Skeletal muscle satellite cell (primary cell): ENCODE measurements at regions not wholly inside any gene's neighbourhood (a gene's known extent, or its start where the extent isn't known, plus 50 kb on each side); places are given as distances from the start of the nearest gene placed in this dataset.

Experiments used
- H3K27me3 ChIP-seq: 2 replicates; pipeline ENCODE4 v1.7.0; 2013; ENCODE audit warnings: low read length; ENCODE audit not compliant: control insufficient read depth, insufficient read depth
- H3K36me3 ChIP-seq: 2 replicates; pipeline ENCODE4 v1.7.0; 2013; ENCODE audit warnings: mild to moderate bottlenecking, control low read depth, low read length; ENCODE audit not compliant: insufficient read depth
- H3K4me1 ChIP-seq: 2 replicates; pipeline ENCODE4 v1.7.0; 2013; ENCODE audit warnings: low read length; ENCODE audit not compliant: control insufficient read depth, insufficient read depth
- H3K4me2 ChIP-seq: 2 replicates; pipeline ENCODE4 v1.7.0; 2013; ENCODE audit warnings: mild to moderate bottlenecking, low read length
- H3K4me3 ChIP-seq: 2 replicates; pipeline ENCODE4 v1.7.0; 2013; ENCODE audit warnings: low read length
- H3K9ac ChIP-seq: 2 replicates; pipeline ENCODE4 v1.7.0; 2013; ENCODE audit warnings: mild to moderate bottlenecking, low read depth, low read length, moderate library complexity
- H3K9me3 ChIP-seq: replicated peaks from 2 replicates; pipeline ENCODE4 v1.7.0; 2013; ENCODE audit warnings: mild to moderate bottlenecking, control low read depth, low read length

DNA sequence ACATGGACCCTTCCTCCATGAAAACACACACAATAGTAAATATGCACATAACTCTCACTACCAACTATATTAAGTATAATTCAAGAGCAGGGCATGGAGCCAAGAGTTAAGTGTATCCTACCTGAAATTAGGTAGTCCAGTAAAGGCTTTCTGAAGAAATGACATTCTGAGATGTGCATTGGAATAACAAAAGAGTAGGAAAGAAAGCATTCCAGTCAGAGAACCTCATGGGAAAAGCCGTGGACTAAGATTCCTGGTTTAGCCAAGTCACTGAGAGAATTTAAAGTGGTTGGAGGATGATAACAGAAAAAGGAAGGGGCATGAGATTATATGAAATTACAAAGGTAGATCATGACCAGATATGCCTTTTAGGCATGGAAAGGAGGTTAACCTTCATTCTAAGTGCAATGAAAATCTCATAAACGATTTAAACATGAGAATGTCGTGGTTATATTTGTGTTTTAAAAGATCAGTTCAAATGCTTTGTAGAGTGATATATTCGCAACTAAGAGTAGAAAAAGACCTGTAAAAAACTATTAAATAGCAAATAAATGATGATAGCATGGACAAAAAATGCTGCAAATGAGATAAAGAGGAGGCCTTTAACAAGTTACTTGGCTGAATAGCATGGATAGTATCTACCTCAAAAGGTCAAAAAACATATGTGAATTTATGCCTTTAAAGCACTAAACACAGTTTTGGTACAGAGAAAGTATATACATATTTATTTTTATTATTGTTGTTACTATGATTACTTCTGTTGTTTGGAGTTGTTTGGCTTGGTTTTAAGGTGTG lies 767.4 kb upstream of the GHITM start:
- Histone ChIP-seq H3K4me3 (no peak overlapping the region), H3K36me3 (no peaks in the 10 kb centered on the region), H3K4me2 (no peak overlapping the region), H3K27me3 (no peaks in the 10 kb centered on the region), H3K9ac (no peak overlapping the region), H3K4me1 (no peaks in the 10 kb centered on the region), H3K9me3 (peaks cover 4% of the 10 kb centered on the region)

DNA sequence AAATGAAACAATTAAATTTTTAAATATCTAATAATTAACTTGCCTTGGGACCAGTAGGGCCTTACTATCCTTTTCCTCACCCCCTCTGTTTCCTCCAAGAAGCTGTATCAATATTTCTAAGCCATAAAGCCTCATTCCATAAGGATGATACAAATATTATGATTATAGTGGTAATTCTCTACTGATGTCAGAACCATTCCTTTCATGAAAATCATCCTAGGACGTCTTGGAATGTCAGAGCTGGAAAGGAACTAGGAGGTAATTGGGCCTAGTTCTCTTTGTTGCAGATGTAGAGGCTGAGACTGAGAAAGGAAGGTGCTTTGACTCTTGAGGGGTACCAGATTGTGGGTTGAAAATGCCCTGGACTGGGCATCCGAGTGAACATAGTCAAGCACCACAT lies 766.7 kb upstream of the GHITM start:
- Histone ChIP-seq H3K4me3 (no peak overlapping the region), H3K4me1 (no peaks in the 10 kb centered on the region), H3K9ac (no peak overlapping the region), H3K4me2 (no peak overlapping the region), H3K36me3 (no peaks in the 10 kb centered on the region), H3K27me3 (no peaks in the 10 kb centered on the region), H3K9me3 (no peaks in the 10 kb centered on the region)

DNA sequence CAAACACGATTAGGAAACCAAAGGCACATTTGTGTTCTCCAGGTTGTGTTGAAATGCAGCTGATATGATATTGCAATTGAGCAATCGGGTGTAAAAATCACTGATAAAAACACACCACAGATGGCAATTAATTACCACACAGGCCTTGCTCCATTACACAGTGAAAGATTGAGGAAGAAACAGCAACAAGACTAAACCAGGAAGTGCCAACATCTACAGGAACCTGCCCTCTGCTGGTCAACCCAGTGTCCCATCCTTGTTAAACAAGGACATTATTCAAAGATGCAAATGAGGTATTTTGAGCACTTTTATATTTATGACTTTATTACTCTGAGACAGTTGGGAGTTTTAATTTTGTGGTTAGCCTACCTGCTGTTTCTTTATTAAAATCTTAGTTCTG lies 765.6 kb upstream of the GHITM start:
- Histone ChIP-seq H3K4me2 (no peak overlapping the region), H3K9ac (no peak overlapping the region), H3K27me3 (no peaks in the 10 kb centered on the region), H3K36me3 (no peaks in the 10 kb centered on the region), H3K4me3 (no peak overlapping the region), H3K9me3 (peaks cover 6% of the 10 kb centered on the region), H3K4me1 (no peaks in the 10 kb centered on the region)

GRCh38 chr10:83374741-83375140 lies 764.6 kb upstream of the GHITM start:
- no peaks in the 10 kb centered on the region for H3K4me1 ChIP-seq
- H3K36me3 ChIP-seq, result no peaks in the 10 kb centered on the region
- no peaks in the 10 kb centered on the region for H3K27me3 ChIP-seq
- no peak overlapping the region for H3K4me2 ChIP-seq
- peaks cover 6% of the 10 kb centered on the region for H3K9me3 ChIP-seq
- no peak overlapping the region for H3K4me3 ChIP-seq
- H3K9ac ChIP-seq, result no peak overlapping the region

GRCh38 chr10:83375274-83375673 lies 764.0 kb upstream of the GHITM start:
- Histone ChIP-seq H3K4me3 (no peak overlapping the region), H3K36me3 (no peaks in the 10 kb centered on the region), H3K4me2 (no peak overlapping the region), H3K4me1 (no peaks in the 10 kb centered on the region), H3K27me3 (no peaks in the 10 kb centered on the region), H3K9ac (no peak overlapping the region), H3K9me3 (peaks cover 6% of the 10 kb centered on the region)

- no peak overlapping the region for H3K4me3 ChIP-seq
- H3K36me3 ChIP-seq, result no peaks in the 10 kb centered on the region
- H3K4me2 ChIP-seq, result no peak overlapping the region
- H3K4me1 ChIP-seq, result no peaks in the 10 kb centered on the region
- H3K9ac ChIP-seq, result no peak overlapping the region
- H3K27me3 ChIP-seq, result no peaks in the 10 kb centered on the region
- H3K9me3 ChIP-seq, result peaks cover 7% of the 10 kb centered on the region
Measured at GRCh38 chr10:83397806-83398205, 741.5 kb upstream of the GHITM start.

DNA sequence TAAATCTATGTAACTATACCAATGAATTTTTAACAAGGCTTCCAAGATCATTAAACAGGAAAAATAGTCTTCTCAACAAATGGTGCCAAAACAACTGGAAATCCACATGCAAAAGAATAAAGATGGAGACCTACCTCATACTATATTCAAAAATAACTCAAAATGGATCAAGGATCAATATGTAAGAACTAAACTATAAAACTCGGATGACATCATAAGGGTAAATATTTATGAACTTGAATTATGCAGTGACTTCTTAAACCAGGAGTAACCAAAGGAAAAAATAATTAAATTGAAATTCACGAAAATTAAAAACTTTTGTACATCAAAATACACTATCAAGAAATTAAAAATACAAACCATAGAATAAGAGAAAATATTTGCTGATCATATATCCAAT lies 728.7 kb upstream of the GHITM start:
- H3K36me3 ChIP-seq, result no peaks in the 10 kb centered on the region
- H3K9me3 ChIP-seq, result no peaks in the 10 kb centered on the region
- H3K4me1 ChIP-seq, result no peaks in the 10 kb centered on the region
- no peak overlapping the region for H3K4me3 ChIP-seq
- no peak overlapping the region for H3K4me2 ChIP-seq
- no peak overlapping the region for H3K9ac ChIP-seq
- no peaks in the 10 kb centered on the region for H3K27me3 ChIP-seq

- Histone ChIP-seq H3K36me3 (no peaks in the 10 kb centered on the region), H3K4me1 (no peaks in the 10 kb centered on the region), H3K9me3 (no peaks in the 10 kb centered on the region), H3K27me3 (no peaks in the 10 kb centered on the region), H3K4me2 (no peak overlapping the region), H3K9ac (no peak overlapping the region), H3K4me3 (no peak overlapping the region)
Measured at GRCh38 chr10:83425306-83425705, 714.0 kb upstream of the GHITM start.

- Histone ChIP-seq H3K4me2 (no peak overlapping the region), H3K9me3 (no peaks in the 10 kb centered on the region), H3K36me3 (no peaks in the 10 kb centered on the region), H3K9ac (no peak overlapping the region), H3K4me3 (no peak overlapping the region), H3K4me1 (no peaks in the 10 kb centered on the region), H3K27me3 (no peaks in the 10 kb centered on the region)
Measured at GRCh38 chr10:83427101-83427500, 712.2 kb upstream of the GHITM start.

DNA sequence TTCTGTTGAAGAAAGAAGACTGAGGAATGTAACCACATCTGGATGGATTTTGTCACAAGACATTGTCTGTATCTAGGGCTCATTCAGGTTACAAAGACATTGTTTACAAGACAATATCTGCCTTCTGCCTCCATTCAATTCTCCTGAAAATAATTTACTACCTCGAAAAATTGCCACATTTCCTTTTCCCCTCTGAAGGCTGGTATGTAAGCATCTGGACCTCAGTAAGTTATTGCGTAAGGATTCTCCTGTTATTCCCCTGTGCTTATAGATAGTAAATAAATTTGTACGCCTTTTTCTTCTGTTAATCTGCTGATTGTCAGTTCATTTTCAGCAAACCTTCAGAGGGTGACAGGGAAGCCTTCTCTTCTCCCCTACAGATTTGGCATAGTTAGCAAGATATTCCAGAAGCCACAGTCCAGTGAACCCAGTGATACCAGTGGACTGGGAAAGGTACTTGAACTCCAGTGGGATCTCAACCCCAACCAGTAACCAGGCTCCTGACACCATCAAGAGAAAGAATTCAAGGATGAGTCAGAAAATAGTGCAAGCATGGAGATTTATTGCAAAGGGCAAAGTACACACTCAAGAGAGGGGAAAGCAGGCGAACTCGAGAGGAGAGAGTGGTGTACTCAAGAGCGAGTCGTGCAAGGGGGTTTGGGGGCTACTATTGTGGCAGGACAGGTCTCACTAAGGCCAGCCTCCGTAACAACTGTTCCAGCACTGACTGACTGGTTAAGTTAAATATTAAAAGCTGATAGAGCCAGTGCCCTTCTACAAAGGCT lies 706.9 kb upstream of the GHITM start:
- Histone ChIP-seq H3K4me1 (no peaks in the 10 kb centered on the region), H3K36me3 (no peaks in the 10 kb centered on the region), H3K4me2 (no peak overlapping the region), H3K27me3 (no peaks in the 10 kb centered on the region), H3K4me3 (no peak overlapping the region), H3K9me3 (no peaks in the 10 kb centered on the region), H3K9ac (no peak overlapping the region)

- no peaks in the 10 kb centered on the region for H3K9me3 ChIP-seq
- H3K27me3 ChIP-seq, result no peaks in the 10 kb centered on the region
- H3K4me1 ChIP-seq, result no peaks in the 10 kb centered on the region
- no peaks in the 10 kb centered on the region for H3K36me3 ChIP-seq
- no peak overlapping the region for H3K4me3 ChIP-seq
- no peak overlapping the region for H3K4me2 ChIP-seq
- no peak overlapping the region for H3K9ac ChIP-seq
Measured at GRCh38 chr10:83433705-83434104, 705.6 kb upstream of the GHITM start.

DNA sequence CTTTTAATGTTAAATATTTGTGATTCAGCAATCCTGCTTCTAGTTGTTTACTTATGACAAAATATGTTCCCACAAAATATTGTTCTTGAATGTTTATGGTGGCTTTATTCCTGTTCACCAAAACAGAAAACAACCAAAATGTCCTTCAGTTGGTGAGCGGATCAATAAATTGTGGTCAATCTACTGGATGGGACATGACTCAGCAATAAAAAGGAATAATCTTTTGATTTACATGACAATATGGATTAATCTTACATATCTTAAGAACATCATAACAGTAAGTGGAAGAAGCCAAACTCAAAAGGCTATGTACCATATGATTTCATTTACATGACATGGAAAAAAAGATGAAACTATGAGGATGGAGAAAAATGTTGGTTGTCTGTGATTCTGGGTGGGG lies 691.3 kb upstream of the GHITM start:
- H3K9ac ChIP-seq, result no peak overlapping the region

More for the DNA sequence above, 691.3 kb upstream of the GHITM start:
- Histone ChIP-seq H3K27me3 (no peaks in the 10 kb centered on the region), H3K4me2 (no peak overlapping the region), H3K4me3 (no peak overlapping the region), H3K4me1 (no peaks in the 10 kb centered on the region), H3K9me3 (no peaks in the 10 kb centered on the region), H3K36me3 (no peaks in the 10 kb centered on the region)
